ENCODE measurements at regions not wholly inside any gene's neighbourhood (a gene's known extent, or its start where the extent isn't known, plus 50 kb on each side); places are given as distances from the start of the nearest gene placed in this dataset.

- TF ChIP-seq GATA2 (IDR thresholded peaks at IDR 0.05; ENCODE audit: low read depth, low read length), result no peak
- no peak for TF ChIP-seq GATA3 (IDR thresholded peaks at IDR 0.05; ENCODE audit: low read depth, low read length)
Observed at GRCh38 chr13:48790966-48791365, 137.2 kb downstream of the CYSLTR2 start.
